Astrocyte (in vitro differentiated cells and primary cell): ENCODE measurements at regions not wholly inside any gene's neighbourhood (a gene's known extent, or its start where the extent isn't known, plus 50 kb on each side); places are given as distances from the start of the nearest gene placed in this dataset.

Experiments
- EZH2 ChIP-seq: IDR thresholded peaks from 2 replicates; pipeline ENCODE4 v1.6.1; 2012; ENCODE audit warnings: mild to moderate bottlenecking, low read length, inconsistent platforms; ENCODE audit not compliant: insufficient read depth
- TF ChIP-seq, protein P1 (sequence below): IDR thresholded peaks from 2 replicates; pipeline ENCODE4 v1.5.1; 2011; ENCODE audit warnings: low read depth, mild to moderate bottlenecking, inconsistent platforms, low read length, moderate library complexity; ENCODE audit not compliant: insufficient read depth

GRCh38 chr3:76206346-76206745 lies 421.0 kb upstream of the ZNF717 start:
- TF ChIP-seq, protein P1, sequence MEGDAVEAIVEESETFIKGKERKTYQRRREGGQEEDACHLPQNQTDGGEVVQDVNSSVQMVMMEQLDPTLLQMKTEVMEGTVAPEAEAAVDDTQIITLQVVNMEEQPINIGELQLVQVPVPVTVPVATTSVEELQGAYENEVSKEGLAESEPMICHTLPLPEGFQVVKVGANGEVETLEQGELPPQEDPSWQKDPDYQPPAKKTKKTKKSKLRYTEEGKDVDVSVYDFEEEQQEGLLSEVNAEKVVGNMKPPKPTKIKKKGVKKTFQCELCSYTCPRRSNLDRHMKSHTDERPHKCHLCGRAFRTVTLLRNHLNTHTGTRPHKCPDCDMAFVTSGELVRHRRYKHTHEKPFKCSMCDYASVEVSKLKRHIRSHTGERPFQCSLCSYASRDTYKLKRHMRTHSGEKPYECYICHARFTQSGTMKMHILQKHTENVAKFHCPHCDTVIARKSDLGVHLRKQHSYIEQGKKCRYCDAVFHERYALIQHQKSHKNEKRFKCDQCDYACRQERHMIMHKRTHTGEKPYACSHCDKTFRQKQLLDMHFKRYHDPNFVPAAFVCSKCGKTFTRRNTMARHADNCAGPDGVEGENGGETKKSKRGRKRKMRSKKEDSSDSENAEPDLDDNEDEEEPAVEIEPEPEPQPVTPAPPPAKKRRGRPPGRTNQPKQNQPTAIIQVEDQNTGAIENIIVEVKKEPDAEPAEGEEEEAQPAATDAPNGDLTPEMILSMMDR: no peak
- TF ChIP-seq EZH2: no peak
